Hepatocyte (in vitro differentiated cells): ENCODE measurements at regions not wholly inside any gene's neighbourhood (a gene's known extent, or its start where the extent isn't known, plus 50 kb on each side); places are given as distances from the start of the nearest gene placed in this dataset.
A peak's percentile ranks its signal among the peaks of the same experiment; 100 is the strongest.

Experiments
- DNase-seq: peaks from one replicate; pipeline ENCODE4 v3.0.0-alpha.2; 2016; ENCODE audit warnings: low spot score
- H2AFZ ChIP-seq: fragments of 200-600 bp; sonication (generic); 2 replicates; pipeline ENCODE4 v1.6.0; 2016; ENCODE audit warnings: antibody characterized with exemption, mild to moderate bottlenecking
- H3K27ac ChIP-seq: fragments of 200-600 bp; sonication (generic); 2 replicates; pipeline ENCODE4 v1.5.1; 2016; ENCODE audit warnings: mild to moderate bottlenecking
- H3K27me3 ChIP-seq: fragments of 200-600 bp; sonication (generic); 2 replicates; pipeline ENCODE4 v1.6.1; 2016
- H3K36me3 ChIP-seq: fragments of 200-600 bp; sonication (generic); replicated peaks from 2 replicates; pipeline ENCODE4 v1.5.1; 2016; ENCODE audit warnings: low read depth; ENCODE audit not compliant: insufficient read depth
- H3K4me1 ChIP-seq: fragments of 200-600 bp; sonication (generic); 2 replicates; pipeline ENCODE4 v1.5.1; 2016; ENCODE audit warnings: mild to moderate bottlenecking, moderate library complexity; ENCODE audit not compliant: insufficient read depth
- H3K4me2 ChIP-seq: fragments of 200-600 bp; sonication (generic); 2 replicates; pipeline ENCODE4 v1.6.0; 2016
- H3K4me3 ChIP-seq: fragments of 200-600 bp; sonication (generic); 2 replicates; pipeline ENCODE4 v1.5.1; 2016; ENCODE audit warnings: mild to moderate bottlenecking
- H3K79me2 ChIP-seq: fragments of 200-600 bp; sonication (generic); 2 replicates; pipeline ENCODE4 v1.6.0; 2017; ENCODE audit warnings: mild to moderate bottlenecking
- H3K9me2 ChIP-seq: fragments of 200-600 bp; sonication (generic); replicated peaks from 2 replicates; pipeline ENCODE4 v1.6.0; 2017; ENCODE audit warnings: mild to moderate bottlenecking; ENCODE audit not compliant: insufficient read depth
- H3K9me3 ChIP-seq: fragments of 200-600 bp; sonication (generic); 2 replicates; pipeline ENCODE4 v1.5.1; 2016; ENCODE audit warnings: low read depth, mild to moderate bottlenecking
- H4K20me1 ChIP-seq: fragments of 200-600 bp; sonication (generic); 2 replicates; pipeline ENCODE4 v1.6.0; 2016; ENCODE audit warnings: mild to moderate bottlenecking; ENCODE audit not compliant: insufficient read depth, poor library complexity, severe bottlenecking
- EZH2 ChIP-seq: fragments of 200-600 bp; sonication (generic); IDR thresholded peaks from 2 replicates; pipeline ENCODE4 v1.6.1; 2016; ENCODE audit warnings: antibody characterized with exemption, mild to moderate bottlenecking, borderline replicate concordance
- EZH2phosphoT487 ChIP-seq: fragments of 200-600 bp; sonication (generic); IDR thresholded peaks from one replicate; pipeline ENCODE4 v1.6.1; 2018; ENCODE audit warnings: antibody characterized with exemption, mild to moderate bottlenecking, low read depth, moderate library complexity; ENCODE audit not compliant: unreplicated experiment, severe bottlenecking
- WGBS: methylation state at CpG from one replicate; pipeline ENCODE4 v1.1.6; 2016; ENCODE audit warnings: low lambda C conversion rate; ENCODE audit errors: missing lambda C conversion rate; 5-methylcytosine and 5-hydroxymethylcytosine counted together
- TF ChIP-seq, protein P1 (sequence below): fragments of 200-600 bp; sonication (generic); IDR thresholded peaks from 2 replicates; pipeline ENCODE4 v1.5.1; 2016; ENCODE audit warnings: antibody characterized with exemption, mild to moderate bottlenecking; ENCODE audit not compliant: poor library complexity

GRCh38 chr15:95918525-95918924 is 412.0 kb upstream of the NR2F2 start:
- H3K4me3 ChIP-seq = no peak overlapping the region
- H3K27ac ChIP-seq = no peak overlapping the region
- no peaks in the 10 kb centered on the region for H3K9me3 ChIP-seq
- no peaks in the 10 kb centered on the region for H4K20me1 ChIP-seq
- no peaks in the 10 kb centered on the region for H3K9me2 ChIP-seq
- no peaks in the 10 kb centered on the region for H3K36me3 ChIP-seq
- no peak overlapping the region for H2AFZ ChIP-seq
- no peaks in the 10 kb centered on the region for H3K4me1 ChIP-seq
- WGBS = over 99% methylated on average over 3 of the region's 3 CpGs
- no peak overlapping the region for H3K4me2 ChIP-seq
- no peaks in the 10 kb centered on the region for H3K79me2 ChIP-seq
- no peak for DNase-seq
- no peaks in the 10 kb centered on the region for H3K27me3 ChIP-seq
- TF ChIP-seq, protein P1, sequence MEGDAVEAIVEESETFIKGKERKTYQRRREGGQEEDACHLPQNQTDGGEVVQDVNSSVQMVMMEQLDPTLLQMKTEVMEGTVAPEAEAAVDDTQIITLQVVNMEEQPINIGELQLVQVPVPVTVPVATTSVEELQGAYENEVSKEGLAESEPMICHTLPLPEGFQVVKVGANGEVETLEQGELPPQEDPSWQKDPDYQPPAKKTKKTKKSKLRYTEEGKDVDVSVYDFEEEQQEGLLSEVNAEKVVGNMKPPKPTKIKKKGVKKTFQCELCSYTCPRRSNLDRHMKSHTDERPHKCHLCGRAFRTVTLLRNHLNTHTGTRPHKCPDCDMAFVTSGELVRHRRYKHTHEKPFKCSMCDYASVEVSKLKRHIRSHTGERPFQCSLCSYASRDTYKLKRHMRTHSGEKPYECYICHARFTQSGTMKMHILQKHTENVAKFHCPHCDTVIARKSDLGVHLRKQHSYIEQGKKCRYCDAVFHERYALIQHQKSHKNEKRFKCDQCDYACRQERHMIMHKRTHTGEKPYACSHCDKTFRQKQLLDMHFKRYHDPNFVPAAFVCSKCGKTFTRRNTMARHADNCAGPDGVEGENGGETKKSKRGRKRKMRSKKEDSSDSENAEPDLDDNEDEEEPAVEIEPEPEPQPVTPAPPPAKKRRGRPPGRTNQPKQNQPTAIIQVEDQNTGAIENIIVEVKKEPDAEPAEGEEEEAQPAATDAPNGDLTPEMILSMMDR = no peak
- TF ChIP-seq EZH2 = no peak
- no peak for TF ChIP-seq EZH2phosphoT487

- WGBS = 100% methylated on average over 1 of the region's 1 CpG
- Histone ChIP-seq H3K4me2 (no peak overlapping the region), H3K4me3 (no peak overlapping the region), H3K27me3 (no peaks in the 10 kb centered on the region), H4K20me1 (no peaks in the 10 kb centered on the region), H3K36me3 (no peaks in the 10 kb centered on the region), H2AFZ (no peak overlapping the region), H3K4me1 (no peaks in the 10 kb centered on the region), H3K9me2 (no peaks in the 10 kb centered on the region), H3K79me2 (no peaks in the 10 kb centered on the region), H3K9me3 (no peaks in the 10 kb centered on the region), H3K27ac (no peak overlapping the region)
- no peak for DNase-seq
- TF ChIP-seq, protein P1 = no peak
- TF ChIP-seq EZH2 (no peak), EZH2phosphoT487 (no peak)
Observed at GRCh38 chr15:95919460-95919859, 411.0 kb upstream of the NR2F2 start.

GRCh38 chr15:95921404-95921803 is 409.1 kb upstream of the NR2F2 start:
- Histone ChIP-seq H3K27ac (no peak overlapping the region), H3K36me3 (no peaks in the 10 kb centered on the region), H3K27me3 (no peaks in the 10 kb centered on the region), H3K4me2 (no peak overlapping the region), H2AFZ (no peak overlapping the region), H3K4me3 (no peak overlapping the region), H3K4me1 (no peaks in the 10 kb centered on the region), H3K9me3 (no peaks in the 10 kb centered on the region), H4K20me1 (no peaks in the 10 kb centered on the region), H3K79me2 (no peaks in the 10 kb centered on the region), H3K9me2 (no peaks in the 10 kb centered on the region)
- DNase-seq = no peak
- TF ChIP-seq, protein P1 = no peak
- no peak for TF ChIP-seq EZH2
- TF ChIP-seq EZH2phosphoT487 = no peak

DNA sequence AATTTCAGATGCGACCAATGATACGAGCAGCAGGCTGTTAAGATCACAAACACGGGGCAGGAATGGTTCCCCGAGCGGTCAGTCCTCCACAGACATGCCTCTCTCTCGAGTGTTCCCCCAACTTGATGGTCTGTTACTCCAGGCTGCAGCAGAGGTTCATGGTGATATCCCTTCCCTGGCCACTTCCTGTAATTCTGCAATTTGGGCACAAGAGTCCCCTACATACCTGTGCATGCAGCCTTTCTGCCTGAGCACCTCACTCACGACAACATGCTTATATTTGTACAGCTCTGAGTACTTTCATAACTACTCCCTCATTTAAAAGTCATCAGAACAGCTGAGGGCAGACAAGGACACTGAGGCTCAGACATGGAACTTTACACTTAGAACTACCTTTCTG is 408.1 kb upstream of the NR2F2 start:
- TF ChIP-seq, protein P1 = peak; percentile 13
- no peak for TF ChIP-seq EZH2phosphoT487
- no peak for TF ChIP-seq EZH2
- no peak overlapping the region for H3K4me3 ChIP-seq
- DNase-seq = no peak
- no peaks in the 10 kb centered on the region for H4K20me1 ChIP-seq
- no peak overlapping the region for H3K4me2 ChIP-seq
- H3K9me3 ChIP-seq = no peaks in the 10 kb centered on the region
- no peak overlapping the region for H2AFZ ChIP-seq
- H3K27ac ChIP-seq = no peak overlapping the region
- no peaks in the 10 kb centered on the region for H3K4me1 ChIP-seq
- no peaks in the 10 kb centered on the region for H3K36me3 ChIP-seq
- no peaks in the 10 kb centered on the region for H3K79me2 ChIP-seq
- H3K27me3 ChIP-seq = no peaks in the 10 kb centered on the region
- no peaks in the 10 kb centered on the region for H3K9me2 ChIP-seq
- WGBS = 91% methylated on average over 7 of the region's 7 CpGs
